ENCODE measurements at regions not wholly inside any gene's neighbourhood (a gene's known extent, or its start where the extent isn't known, plus 50 kb on each side); places are given as distances from the start of the nearest gene placed in this dataset.

- TF ChIP-seq CTCF (IDR thresholded peaks at IDR 0.05; ENCODE audit: low read depth, low read length, missing control alignments): no peak
- H3K4me3 ChIP-seq (ENCODE audit: low read depth, low read length): no peak overlapping the region
- no peak for DNase-seq (ENCODE audit: low read depth)
Measured at GRCh38 chr6:111939902-111940301, 66.7 kb upstream of the FYN start.

- no peak for TF ChIP-seq CTCF (IDR thresholded peaks at IDR 0.05; ENCODE audit: low read depth, low read length, missing control alignments)
- DNase-seq (ENCODE audit: low read depth): no peak
- H3K4me3 ChIP-seq (ENCODE audit: low read depth, low read length): no peak overlapping the region
Measured at GRCh38 chr6:111940801-111941200, 67.5 kb upstream of the FYN start.

GRCh38 chr6:111941686-111942330 is 68.6 kb upstream of the FYN start:
- TF ChIP-seq CTCF (IDR thresholded peaks at IDR 0.05; ENCODE audit: low read depth, low read length, missing control alignments): no peak
- DNase-seq (ENCODE audit: low read depth): no peak
- H3K4me3 ChIP-seq (ENCODE audit: low read depth, low read length): no peak overlapping the region

GRCh38 chr6:111942561-111942960 is 69.3 kb upstream of the FYN start:
- no peak for TF ChIP-seq CTCF (IDR thresholded peaks at IDR 0.05; ENCODE audit: low read depth, low read length, missing control alignments)
- no peak overlapping the region for H3K4me3 ChIP-seq (ENCODE audit: low read depth, low read length)
- no peak for DNase-seq (ENCODE audit: low read depth)

GRCh38 chr6:111943266-111943665 is 70.0 kb upstream of the FYN start:
- H3K4me3 ChIP-seq (ENCODE audit: low read depth, low read length): no peak overlapping the region
- no peak for DNase-seq (ENCODE audit: low read depth)
- TF ChIP-seq CTCF (IDR thresholded peaks at IDR 0.05; ENCODE audit: low read depth, low read length, missing control alignments): no peak

GRCh38 chr6:111943726-111944125 is 70.5 kb upstream of the FYN start:
- TF ChIP-seq CTCF (IDR thresholded peaks at IDR 0.05; ENCODE audit: low read depth, low read length, missing control alignments): no peak
- no peak overlapping the region for H3K4me3 ChIP-seq (ENCODE audit: low read depth, low read length)
- no peak for DNase-seq (ENCODE audit: low read depth)

- DNase-seq (ENCODE audit: low read depth): no peak
- no peak overlapping the region for H3K4me3 ChIP-seq (ENCODE audit: low read depth, low read length)
- no peak for TF ChIP-seq CTCF (IDR thresholded peaks at IDR 0.05; ENCODE audit: low read depth, low read length, missing control alignments)
Measured at GRCh38 chr6:111944541-111944940, 71.3 kb upstream of the FYN start.

All from GM12864 (cell line).